A673 (cell line): ENCODE measurements at regions not wholly inside any gene's neighbourhood (a gene's known extent, or its start where the extent isn't known, plus 50 kb on each side); places are given as distances from the start of the nearest gene placed in this dataset.

Source experiments
- EZH2 ChIP-seq: fragments of 200-600 bp; sonication (generic); IDR thresholded peaks from 2 replicates; pipeline ENCODE4 v1.6.1; 2017; ENCODE audit warnings: borderline replicate concordance, low read depth, mild to moderate bottlenecking, mixed read lengths, antibody characterized with exemption, low read length; ENCODE audit not compliant: poor library complexity, severe bottlenecking
- TF ChIP-seq, protein P1 (sequence below): fragments of 300-800, 200-600 bp; sonication (generic); conservative IDR thresholded peaks from 2 replicates; pipeline ENCODE4 v1.5.1; 2017; ENCODE audit warnings: low read depth, mild to moderate bottlenecking, antibody characterized with exemption, low read length, moderate library complexity, mixed read lengths

- TF ChIP-seq, protein P1, sequence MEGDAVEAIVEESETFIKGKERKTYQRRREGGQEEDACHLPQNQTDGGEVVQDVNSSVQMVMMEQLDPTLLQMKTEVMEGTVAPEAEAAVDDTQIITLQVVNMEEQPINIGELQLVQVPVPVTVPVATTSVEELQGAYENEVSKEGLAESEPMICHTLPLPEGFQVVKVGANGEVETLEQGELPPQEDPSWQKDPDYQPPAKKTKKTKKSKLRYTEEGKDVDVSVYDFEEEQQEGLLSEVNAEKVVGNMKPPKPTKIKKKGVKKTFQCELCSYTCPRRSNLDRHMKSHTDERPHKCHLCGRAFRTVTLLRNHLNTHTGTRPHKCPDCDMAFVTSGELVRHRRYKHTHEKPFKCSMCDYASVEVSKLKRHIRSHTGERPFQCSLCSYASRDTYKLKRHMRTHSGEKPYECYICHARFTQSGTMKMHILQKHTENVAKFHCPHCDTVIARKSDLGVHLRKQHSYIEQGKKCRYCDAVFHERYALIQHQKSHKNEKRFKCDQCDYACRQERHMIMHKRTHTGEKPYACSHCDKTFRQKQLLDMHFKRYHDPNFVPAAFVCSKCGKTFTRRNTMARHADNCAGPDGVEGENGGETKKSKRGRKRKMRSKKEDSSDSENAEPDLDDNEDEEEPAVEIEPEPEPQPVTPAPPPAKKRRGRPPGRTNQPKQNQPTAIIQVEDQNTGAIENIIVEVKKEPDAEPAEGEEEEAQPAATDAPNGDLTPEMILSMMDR = no peak
- TF ChIP-seq EZH2 = no peak
Measured at GRCh38 chr11:130544266-130544665, 95.8 kb downstream of the ADAMTS15 start.
